ENCODE measurements at regions not wholly inside any gene's neighbourhood (a gene's known extent, or its start where the extent isn't known, plus 50 kb on each side); places are given as distances from the start of the nearest gene placed in this dataset.
A peak's percentile ranks its signal among the peaks of the same experiment; 100 is the strongest.

- WGBS, 2 experiments (ENCODE audit: extremely low coverage in 1 of 2, insufficient coverage in 1 of 2, insufficient read length in 1 of 2, insufficient replicate concordance in 2 of 2, low coverage in 1 of 2, low lambda C conversion rate in 2 of 2, missing lambda C conversion rate in 1 of 2) = 33% methylated on average over 2 of the region's 3 CpGs; no CpG with 5 or more reads in 1 of the 2 experiments
- no peak for TF ChIP-seq SUZ12 (IDR thresholded peaks at IDR 0.05; ENCODE audit: low read length)
- no peak for TF ChIP-seq SP4 (IDR thresholded peaks at IDR 0.05; ENCODE audit: low read length)
- TF ChIP-seq CREB1 (IDR thresholded peaks at IDR 0.05) = no peak
- TF ChIP-seq USF2 (IDR thresholded peaks at IDR 0.05; ENCODE audit: low read length) = no peak
- TF ChIP-seq E2F6 (IDR thresholded peaks at IDR 0.05) = no peak
- no peak for TF ChIP-seq GTF2F1 (IDR thresholded peaks at IDR 0.05; ENCODE audit: borderline replicate concordance, low read depth, low read length)
- no peak for TF ChIP-seq MAFK (IDR thresholded peaks at IDR 0.05; ENCODE audit: low read depth, low read length)
- no peak for TF ChIP-seq SAP30 (IDR thresholded peaks at IDR 0.05; ENCODE audit: insufficient read depth, insufficient replicate concordance, low read length)
- no peak for TF ChIP-seq CEBPB (IDR thresholded peaks at IDR 0.05; ENCODE audit: low read depth, low read length)
- no peak for TF ChIP-seq TBP (IDR thresholded peaks at IDR 0.05; ENCODE audit: low read depth, low read length)
- TF ChIP-seq NANOG (IDR thresholded peaks at IDR 0.05; ENCODE audit: insufficient read depth, low read depth, low read length, poor library complexity, severe bottlenecking) = no peak
These were observed 73.1 kb upstream of the DCD start for GRCh38 chr12:54721312-54721711.

More at GRCh38 chr12:54721312-54721711, 73.1 kb upstream of the DCD start:
- H3K79me2 ChIP-seq (ENCODE audit: control insufficient read depth in 1 of 2, insufficient read depth in 2 of 2, low read length in 2 of 2) = no peaks in the 10 kb centered on the region
- no peak overlapping the region for H3K4ac ChIP-seq (replicated peaks; ENCODE audit: insufficient read length, low read depth, low read length)
- FAIRE-seq (no peak), DNase-seq (ENCODE audit: low read depth in 1 of 2, low spot score in 2 of 2) (no peak)
- H2BK20ac ChIP-seq (ENCODE audit: low read length) = no peak overlapping the region
- H4K8ac ChIP-seq (ENCODE audit: extremely low read depth, insufficient read depth, low read length) = no peak overlapping the region
- H3K4me1 ChIP-seq (replicated peaks in 1 of 4; ENCODE audit: control insufficient read depth in 3 of 4, insufficient read depth in 4 of 4, low read length in 3 of 4) = peaks cover 0 to 5% (median 3%) of the 10 kb centered on the region in 4 experiments; a peak in 2 of 7 replicates
- H3K23me2 ChIP-seq (ENCODE audit: low read depth, low read length) = no peaks in the 10 kb centered on the region; the same call in 1 of the 2 replicates
- H4K5ac ChIP-seq (ENCODE audit: insufficient read length, low read depth, low read length) = no peak overlapping the region
- no peak overlapping the region for H2BK5ac ChIP-seq (ENCODE audit: low read depth, low read length)
- no peak overlapping the region for H4K91ac ChIP-seq (replicated peaks; ENCODE audit: insufficient read length, low read length)
- no peak overlapping the region for H3K9ac ChIP-seq (replicated peaks in 1 of 4; ENCODE audit: extremely low read depth in 1 of 4, low read depth in 3 of 4, low read length in 3 of 4)
- no peaks in the 10 kb centered on the region for H3K36me3 ChIP-seq (ENCODE audit: control insufficient read depth in 2 of 4, insufficient read depth in 4 of 4, low read length in 3 of 4)
- no peak overlapping the region for H2BK15ac ChIP-seq (ENCODE audit: low read length)
- H4K20me1 ChIP-seq (replicated peaks in 1 of 2; ENCODE audit: control insufficient read depth in 1 of 2, insufficient read depth in 2 of 2, low read length in 2 of 2) = no peaks in the 10 kb centered on the region
- H2BK120ac ChIP-seq (replicated peaks; ENCODE audit: low read depth, low read length) = no peak overlapping the region
- H2BK12ac ChIP-seq (ENCODE audit: low read depth, low read length) = no peak overlapping the region
- no peaks in the 10 kb centered on the region for H3K9me3 ChIP-seq (ENCODE audit: insufficient read depth in 2 of 2, low read depth in 1 of 2, low read length in 1 of 2)
- no peak overlapping the region for H3K56ac ChIP-seq (replicated peaks; ENCODE audit: insufficient read length, low read depth, low read length)
- ChIA-PET POLR2A (ENCODE audit: partially characterized antibody) (no interaction called here), CTCF (ENCODE audit: partially characterized antibody) (interaction anchor here (0.9 to 4.2 kb wide), 9 partner anchors 8 to 134 kb away, joined by 3 to 18 read pairs (median 5); no protein-coding TSS in a partner anchor)
- no peak overlapping the region for H3K27ac ChIP-seq (ENCODE audit: low read depth, low read length)
- H3K23ac ChIP-seq (ENCODE audit: insufficient read length) = no peak overlapping the region
- H3K4me2 ChIP-seq (ENCODE audit: insufficient read depth in 1 of 2, low read depth in 2 of 2, low read length in 2 of 2) = peak overlapping the region in 1 of 2 experiments; percentile 37; a peak in 1 of 4 replicates
- H2AK5ac ChIP-seq (ENCODE audit: low read depth, low read length) = no peak overlapping the region
- no peak overlapping the region for H3K14ac ChIP-seq (ENCODE audit: insufficient read length)
- H3K18ac ChIP-seq (ENCODE audit: extremely low read depth, low read length) = no peak overlapping the region
- no peaks in the 10 kb centered on the region for H3K79me1 ChIP-seq (ENCODE audit: low read depth, low read length)
- H3K4me3 ChIP-seq (ENCODE audit: extremely low read depth in 1 of 4, insufficient read depth in 2 of 4, low read depth in 3 of 4, low read length in 4 of 4) = no peak overlapping the region
- no peak overlapping the region for H2AFZ ChIP-seq (ENCODE audit: low read length)
- no peaks in the 10 kb centered on the region for H3K27me3 ChIP-seq (replicated peaks in 1 of 4; ENCODE audit: control insufficient read depth in 3 of 4, extremely low read depth in 1 of 4, insufficient read depth in 3 of 4, low read length in 3 of 4)
